Loucy (cell line): ENCODE measurements at regions not wholly inside any gene's neighbourhood (a gene's known extent, or its start where the extent isn't known, plus 50 kb on each side); places are given as distances from the start of the nearest gene placed in this dataset.

Experiments used
- H2AFZ ChIP-seq: fragments of 200-600 bp; sonication (generic); 2 replicates; pipeline ENCODE4 v1.6.0; 2016; ENCODE audit warnings: antibody characterized with exemption, mild to moderate bottlenecking, low read length, moderate library complexity
- H3F3A ChIP-seq: fragments of 200-600 bp; 2 replicates; pipeline ENCODE4 v1.6.0; 2016; ENCODE audit warnings: antibody characterized with exemption, low read depth, mild to moderate bottlenecking
- H3K27me3 ChIP-seq: fragments of 200-600 bp; sonication (generic); 2 replicates; pipeline ENCODE4 v1.6.1; 2014; ENCODE audit warnings: low read length, mild to moderate bottlenecking; ENCODE audit not compliant: insufficient read depth, poor library complexity, severe bottlenecking
- H3K36me3 ChIP-seq: fragments of 200-600 bp; sonication (generic); 2 replicates; pipeline ENCODE4 v1.6.1; 2016; ENCODE audit warnings: low read length; ENCODE audit not compliant: insufficient read depth
- H3K4me1 ChIP-seq: fragments of 200-600 bp; sonication (generic); 2 replicates; pipeline ENCODE4 v1.5.1; 2014; ENCODE audit warnings: low read length, mild to moderate bottlenecking; ENCODE audit not compliant: insufficient read depth, poor library complexity, severe bottlenecking
- H3K4me2 ChIP-seq: fragments of 200-600 bp; sonication (generic); 2 replicates; pipeline ENCODE4 v1.6.0; 2014; ENCODE audit warnings: antibody characterized with exemption, low read length, low read depth, mild to moderate bottlenecking; ENCODE audit not compliant: poor library complexity, severe bottlenecking
- H3K4me3 ChIP-seq: fragments of 200-600 bp; sonication (generic); 2 replicates; pipeline ENCODE4 v1.5.1; 2014; ENCODE audit warnings: low read length, mild to moderate bottlenecking, mixed read lengths; ENCODE audit not compliant: poor library complexity, severe bottlenecking
- H3K79me2 ChIP-seq: fragments of 200-600 bp; sonication (generic); 2 replicates; pipeline ENCODE4 v1.6.1; 2014; ENCODE audit warnings: low read length; ENCODE audit not compliant: insufficient read depth
- H3K9ac ChIP-seq: fragments of 200-600 bp; sonication (generic); 2 replicates; pipeline ENCODE4 v1.6.0; 2014; ENCODE audit warnings: mild to moderate bottlenecking, low read depth, low read length, moderate library complexity; ENCODE audit not compliant: poor library complexity, severe bottlenecking
- H3K9me2 ChIP-seq: fragments of 200-600 bp; sonication (generic); replicated peaks from 2 replicates; pipeline ENCODE4 v1.6.1; 2016; ENCODE audit warnings: low read depth, low read length, mixed read lengths
- H3K9me3 ChIP-seq: fragments of 200-600 bp; sonication (generic); 2 replicates; pipeline ENCODE4 v1.6.1; 2014; ENCODE audit warnings: mild to moderate bottlenecking, antibody characterized with exemption, low read length, low read depth; ENCODE audit not compliant: insufficient read depth
- H4K20me1 ChIP-seq: fragments of 200-600 bp; sonication (generic); 2 replicates; pipeline ENCODE4 v1.6.0; 2014; ENCODE audit warnings: antibody characterized with exemption, low read length, mild to moderate bottlenecking; ENCODE audit not compliant: insufficient read depth, poor library complexity, severe bottlenecking
- CTCF ChIP-seq: fragments of 200-600 bp; sonication (generic); conservative IDR thresholded peaks from 2 replicates; pipeline ENCODE4 v1.5.1; 2014; ENCODE audit warnings: mild to moderate bottlenecking, antibody characterized with exemption, low read length
- EZH2phosphoT487 ChIP-seq: fragments of 200-600 bp; IDR thresholded peaks from 2 replicates; pipeline ENCODE4 v1.6.1; 2018; ENCODE audit warnings: antibody characterized with exemption, mild to moderate bottlenecking, moderate library complexity, borderline replicate concordance

GRCh38 chr14:43938588-43939281 lies 568.3 kb downstream of the FSCB start:
- Histone ChIP-seq H2AFZ (no peak overlapping the region), H3F3A (no peaks in the 10 kb centered on the region), H3K4me1 (no peaks in the 10 kb centered on the region), H4K20me1 (no peaks in the 10 kb centered on the region), H3K79me2 (no peaks in the 10 kb centered on the region), H3K9me2 (no peaks in the 10 kb centered on the region), H3K9me3 (no peaks in the 10 kb centered on the region), H3K4me3 (no peak overlapping the region), H3K27me3 (no peaks in the 10 kb centered on the region), H3K36me3 (no peaks in the 10 kb centered on the region), H3K9ac (no peak overlapping the region), H3K4me2 (no peak overlapping the region)
- no peak for TF ChIP-seq CTCF
- TF ChIP-seq EZH2phosphoT487: no peak

DNA sequence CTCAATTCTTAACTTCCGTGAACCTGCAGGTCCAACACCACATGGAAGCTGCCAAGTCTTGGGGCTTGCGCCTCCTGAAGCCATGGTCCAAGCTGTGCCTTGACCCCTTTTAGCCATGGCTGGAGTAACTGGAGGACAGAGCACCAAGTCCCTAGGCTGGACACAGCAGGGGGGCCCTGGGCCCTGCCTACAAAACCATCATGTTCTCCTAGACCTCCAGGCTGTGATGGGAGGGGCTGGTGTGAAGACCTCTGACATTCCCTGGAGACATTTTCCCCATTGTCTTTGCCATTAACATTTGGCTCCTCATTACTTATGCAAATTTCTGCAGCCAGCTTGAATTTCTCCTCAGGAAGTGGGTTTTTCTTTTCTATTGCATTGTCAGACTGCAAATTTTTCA lies 570.1 kb downstream of the FSCB start:
- Histone ChIP-seq H3K9me3 (no peaks in the 10 kb centered on the region), H3K27me3 (no peaks in the 10 kb centered on the region), H3K4me1 (no peaks in the 10 kb centered on the region), H3K36me3 (no peaks in the 10 kb centered on the region), H3K79me2 (no peaks in the 10 kb centered on the region), H4K20me1 (no peaks in the 10 kb centered on the region), H2AFZ (no peak overlapping the region), H3K4me3 (no peak overlapping the region), H3F3A (no peaks in the 10 kb centered on the region), H3K9me2 (no peaks in the 10 kb centered on the region), H3K9ac (no peak overlapping the region), H3K4me2 (no peak overlapping the region)
- TF ChIP-seq CTCF (no peak), EZH2phosphoT487 (no peak)

GRCh38 chr14:43934102-43934501 lies 573.0 kb downstream of the FSCB start:
- H3K4me1 ChIP-seq: no peaks in the 10 kb centered on the region
- H3K4me2 ChIP-seq: no peak overlapping the region
- no peaks in the 10 kb centered on the region for H3K9me3 ChIP-seq
- no peak overlapping the region for H3K9ac ChIP-seq
- no peaks in the 10 kb centered on the region for H3K79me2 ChIP-seq
- no peak overlapping the region for H3K4me3 ChIP-seq
- H3K9me2 ChIP-seq: no peaks in the 10 kb centered on the region
- no peaks in the 10 kb centered on the region for H3K27me3 ChIP-seq
- no peaks in the 10 kb centered on the region for H4K20me1 ChIP-seq
- no peaks in the 10 kb centered on the region for H3F3A ChIP-seq
- no peaks in the 10 kb centered on the region for H3K36me3 ChIP-seq
- TF ChIP-seq CTCF (no peak), EZH2phosphoT487 (no peak)
- H2AFZ ChIP-seq: no peak overlapping the region
